ENCODE measurements at regions not wholly inside any gene's neighbourhood (a gene's known extent, or its start where the extent isn't known, plus 50 kb on each side); places are given as distances from the start of the nearest gene placed in this dataset.

- no peak for TF ChIP-seq CTCF (IDR thresholded peaks at IDR 0.05; ENCODE audit: insufficient read depth, low read length)
- no peak for DNase-seq (ENCODE audit: low read depth)
- H3K4me3 ChIP-seq (ENCODE audit: low read depth, low read length) = no peak overlapping the region
Observed at GRCh38 chr2:21999522-21999921, 875.8 kb downstream of the TDRD15 start.

GRCh38 chr2:22002066-22002465 lies 878.3 kb downstream of the TDRD15 start:
- no peak for TF ChIP-seq CTCF (IDR thresholded peaks at IDR 0.05; ENCODE audit: insufficient read depth, low read length)
- no peak overlapping the region for H3K4me3 ChIP-seq (ENCODE audit: low read depth, low read length)
- DNase-seq (ENCODE audit: low read depth) = no peak

GRCh38 chr2:22003270-22003669 lies 879.5 kb downstream of the TDRD15 start:
- DNase-seq (ENCODE audit: low read depth) = no peak
- H3K4me3 ChIP-seq (ENCODE audit: low read depth, low read length) = no peak overlapping the region
- TF ChIP-seq CTCF (IDR thresholded peaks at IDR 0.05; ENCODE audit: insufficient read depth, low read length) = no peak

- TF ChIP-seq CTCF (IDR thresholded peaks at IDR 0.05; ENCODE audit: insufficient read depth, low read length) = no peak
- DNase-seq (ENCODE audit: low read depth) = no peak
- no peak overlapping the region for H3K4me3 ChIP-seq (ENCODE audit: low read depth, low read length)
Observed at GRCh38 chr2:22011048-22011447, 887.3 kb downstream of the TDRD15 start.

- H3K4me3 ChIP-seq (ENCODE audit: low read depth, low read length) = no peak overlapping the region
- TF ChIP-seq CTCF (IDR thresholded peaks at IDR 0.05; ENCODE audit: insufficient read depth, low read length) = no peak
- no peak for DNase-seq (ENCODE audit: low read depth)
Observed at GRCh38 chr2:22020091-22020742, 896.4 kb downstream of the TDRD15 start.

- no peak for TF ChIP-seq CTCF (IDR thresholded peaks at IDR 0.05; ENCODE audit: insufficient read depth, low read length)
- no peak for DNase-seq (ENCODE audit: low read depth)
- H3K4me3 ChIP-seq (ENCODE audit: low read depth, low read length) = no peak overlapping the region
Observed at GRCh38 chr2:22027345-22028005, 903.7 kb downstream of the TDRD15 start.

Data from fibroblast of the aortic adventitia (primary cell).